ENCODE measurements at regions not wholly inside any gene's neighbourhood (a gene's known extent, or its start where the extent isn't known, plus 50 kb on each side); places are given as distances from the start of the nearest gene placed in this dataset.
"Not testable (repeated sequence)": the region's sequence is repeated elsewhere in the genome, so short reads cannot be mapped to it uniquely, and the experiment has no call there.

GRCh38 chr5:124154714-124155113 lies 591.7 kb downstream of the ZNF608 start:
- peak; percentile 10 for DNase-seq

GRCh38 chr5:124153588-124153987 lies 592.9 kb downstream of the ZNF608 start:
- DNase-seq, result no peak

GRCh38 chr5:124148574-124148973 lies 597.9 kb downstream of the ZNF608 start:
- DNase-seq, result no peak

- no peak for DNase-seq
Measured at GRCh38 chr5:124140060-124140459, 606.4 kb downstream of the ZNF608 start.

- no peak for DNase-seq
Measured at GRCh38 chr5:124139477-124139876, 607.0 kb downstream of the ZNF608 start.

- no peak for DNase-seq
Measured at GRCh38 chr5:124136609-124137008, 609.8 kb downstream of the ZNF608 start.

GRCh38 chr5:124134941-124135340 lies 611.5 kb downstream of the ZNF608 start:
- no peak for DNase-seq

GRCh38 chr5:124133406-124133805 lies 613.0 kb downstream of the ZNF608 start:
- no peak for DNase-seq

- no peak for DNase-seq
Measured at GRCh38 chr5:124132843-124133242, 613.6 kb downstream of the ZNF608 start.

- no peak for DNase-seq
Measured at GRCh38 chr5:124131466-124131865, 615.0 kb downstream of the ZNF608 start.

- DNase-seq, result no peak
Measured at GRCh38 chr5:124130816-124131215, 615.6 kb downstream of the ZNF608 start.

GRCh38 chr5:124128867-124129266 lies 616.9 kb downstream of the CSNK1G3 start:
- no peak for DNase-seq

- no peak for DNase-seq
Measured at GRCh38 chr5:124126504-124127217, 614.7 kb downstream of the CSNK1G3 start.

GRCh38 chr5:124124711-124125229 lies 612.8 kb downstream of the CSNK1G3 start:
- DNase-seq, result no peak

- DNase-seq, result no peak
Measured at GRCh38 chr5:124121198-124121597, 609.2 kb downstream of the CSNK1G3 start.

GRCh38 chr5:124114911-124115310 lies 602.9 kb downstream of the CSNK1G3 start:
- no peak for DNase-seq

GRCh38 chr5:124111886-124112285 lies 599.9 kb downstream of the CSNK1G3 start:
- no peak for DNase-seq

GRCh38 chr5:124110942-124111341 lies 599.0 kb downstream of the CSNK1G3 start:
- DNase-seq, result no peak

- DNase-seq, result no peak
Measured at GRCh38 chr5:124105326-124105725, 593.3 kb downstream of the CSNK1G3 start.

- DNase-seq, result no peak
Measured at GRCh38 chr5:124104821-124105220, 592.8 kb downstream of the CSNK1G3 start.

GRCh38 chr5:124104344-124104743 lies 592.4 kb downstream of the CSNK1G3 start:
- no peak for DNase-seq

GRCh38 chr5:124103671-124104070 lies 591.7 kb downstream of the CSNK1G3 start:
- DNase-seq, result no peak

- not testable (repeated sequence) for DNase-seq
Measured at GRCh38 chr5:124103056-124103455, 591.1 kb downstream of the CSNK1G3 start.

- no peak for DNase-seq
Measured at GRCh38 chr5:124102486-124102885, 590.5 kb downstream of the CSNK1G3 start.

GRCh38 chr5:124093658-124094057 lies 581.7 kb downstream of the CSNK1G3 start:
- DNase-seq, result no peak
